Natural killer cell (primary cell): ENCODE measurements at regions not wholly inside any gene's neighbourhood (a gene's known extent, or its start where the extent isn't known, plus 50 kb on each side); places are given as distances from the start of the nearest gene placed in this dataset.

Experiments used
- ATAC-seq, 3 donors: fragments of 150-1000 bp in 2 of 3; fragments of 200-7000 bp in 1 of 3; cut with Tn5 transposase; 1 replicate in 1 of 3; 2 replicates in 2 of 3; pipeline ENCODE4 v1.10.0; 2021; ENCODE audit warnings: mild to moderate bottlenecking in 2 of 3, moderate library complexity in 2 of 3
- DNase-seq, 2 donors: peaks; one replicate each; pipeline versions ENCODE4 v3.0.0 to v3.0.0-alpha.2; 2013 to 2021; ENCODE audit warnings: mixed read lengths in 1 of 2
- H3K27ac ChIP-seq: one replicate; pipeline ENCODE4 v1.5.1; 2013; ENCODE audit warnings: mild to moderate bottlenecking, low read length
- H3K27me3 ChIP-seq: one replicate; pipeline ENCODE4 v1.6.1; 2013; ENCODE audit warnings: low read length; ENCODE audit not compliant: control insufficient read depth, insufficient read depth
- H3K36me3 ChIP-seq: one replicate; pipeline ENCODE4 v1.6.1; 2013; ENCODE audit warnings: low read length; ENCODE audit not compliant: control insufficient read depth, insufficient read depth
- H3K4me1 ChIP-seq: one replicate; pipeline ENCODE4 v1.6.1; 2013; ENCODE audit warnings: low read length; ENCODE audit not compliant: control insufficient read depth, insufficient read depth
- H3K4me3 ChIP-seq: one replicate; pipeline ENCODE4 v1.5.1; 2013; ENCODE audit warnings: low read length
- H3K9me3 ChIP-seq: one replicate; pipeline ENCODE4 v1.6.1; 2013; ENCODE audit warnings: low read length; ENCODE audit not compliant: control insufficient read depth, insufficient read depth
- H3K27ac Mint-ChIP-seq, 2 donors: one replicate each; pipeline ENCODE4 v1.8.0; 2022; ENCODE audit warnings: mild to moderate bottlenecking in 2 of 2, mixed read lengths in 2 of 2, moderate library complexity in 1 of 2
- H3K27me3 Mint-ChIP-seq, 2 donors: one replicate each; pipeline ENCODE4 v1.8.0; 2022; ENCODE audit warnings: low read depth in 2 of 2, mixed read lengths in 2 of 2
- H3K36me3 Mint-ChIP-seq: one replicate; pipeline ENCODE4 v1.8.0; 2022; ENCODE audit warnings: mixed read lengths
- H3K4me1 Mint-ChIP-seq, 2 donors: one replicate each; pipeline ENCODE4 v1.8.0; 2022; ENCODE audit warnings: mixed read lengths in 2 of 2
- H3K4me3 Mint-ChIP-seq: one replicate; pipeline ENCODE4 v1.8.0; 2022; ENCODE audit warnings: mild to moderate bottlenecking, moderate library complexity, mixed read lengths
- H3K9me3 Mint-ChIP-seq, 2 donors: one replicate each; pipeline ENCODE4 v1.8.0; 2022; ENCODE audit warnings: mixed read lengths in 2 of 2
- WGBS: methylation state at CpG from one replicate; pipeline ENCODE4 v1.1.7; 2013; ENCODE audit warnings: missing lambda C conversion rate; ENCODE audit not compliant: insufficient coverage; 5-methylcytosine and 5-hydroxymethylcytosine counted together
- intact Hi-C: fragments of 100-400 bp; cut with micrococcal nuclease; formaldehyde crosslinking; loops from one replicate; pipeline ENCODE4 v1.14.2; 2022
- TF ChIP-seq, protein P1 (sequence below): fragments of 200-600 bp; IDR thresholded peaks from one replicate; pipeline ENCODE4 v1.8.0; 2022; ENCODE audit warnings: antibody characterized with exemption

DNA sequence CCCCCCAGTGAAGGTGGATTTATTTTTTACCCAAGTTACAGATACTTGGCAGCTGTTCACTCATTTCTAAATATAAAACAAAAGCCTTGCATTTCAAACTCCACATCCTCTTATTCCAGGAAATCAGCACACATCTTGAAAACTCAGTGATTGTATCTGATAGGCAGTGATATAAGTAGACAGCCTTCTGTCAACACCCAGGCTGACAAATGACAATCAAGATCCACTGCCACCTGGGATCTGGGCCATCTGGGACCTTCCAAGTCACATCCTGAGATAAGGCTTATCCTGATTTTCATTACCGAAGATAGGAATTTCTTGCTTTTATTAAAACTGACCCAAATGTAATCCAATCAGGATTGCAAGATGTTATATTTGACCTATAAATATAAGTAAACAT is 201.3 kb upstream of the PUM3 start:
- WGBS, result 60% methylated on average over 1 of the region's 1 CpG
- Histone ChIP-seq H3K27ac (no peak overlapping the region), H3K27me3 (no peaks in the 10 kb centered on the region), H3K4me3 (no peak overlapping the region), H3K9me3 (no peaks in the 10 kb centered on the region), H3K4me1 (no peaks in the 10 kb centered on the region), H3K36me3 (no peaks in the 10 kb centered on the region)
- Mint-ChIP-seq H3K27ac (no peak overlapping the region), H3K4me1 (no peaks in the 10 kb centered on the region), H3K4me3 (no peak overlapping the region), H3K27me3 (peaks cover 3 to 6% of the 10 kb centered on the region in 2 donors), H3K36me3 (no peaks in the 10 kb centered on the region), H3K9me3 (peaks cover 0 to 2% of the 10 kb centered on the region in 2 donors)
- DNase-seq, result no peak
- intact Hi-C loops, result no loop called here
- TF ChIP-seq, protein P1, sequence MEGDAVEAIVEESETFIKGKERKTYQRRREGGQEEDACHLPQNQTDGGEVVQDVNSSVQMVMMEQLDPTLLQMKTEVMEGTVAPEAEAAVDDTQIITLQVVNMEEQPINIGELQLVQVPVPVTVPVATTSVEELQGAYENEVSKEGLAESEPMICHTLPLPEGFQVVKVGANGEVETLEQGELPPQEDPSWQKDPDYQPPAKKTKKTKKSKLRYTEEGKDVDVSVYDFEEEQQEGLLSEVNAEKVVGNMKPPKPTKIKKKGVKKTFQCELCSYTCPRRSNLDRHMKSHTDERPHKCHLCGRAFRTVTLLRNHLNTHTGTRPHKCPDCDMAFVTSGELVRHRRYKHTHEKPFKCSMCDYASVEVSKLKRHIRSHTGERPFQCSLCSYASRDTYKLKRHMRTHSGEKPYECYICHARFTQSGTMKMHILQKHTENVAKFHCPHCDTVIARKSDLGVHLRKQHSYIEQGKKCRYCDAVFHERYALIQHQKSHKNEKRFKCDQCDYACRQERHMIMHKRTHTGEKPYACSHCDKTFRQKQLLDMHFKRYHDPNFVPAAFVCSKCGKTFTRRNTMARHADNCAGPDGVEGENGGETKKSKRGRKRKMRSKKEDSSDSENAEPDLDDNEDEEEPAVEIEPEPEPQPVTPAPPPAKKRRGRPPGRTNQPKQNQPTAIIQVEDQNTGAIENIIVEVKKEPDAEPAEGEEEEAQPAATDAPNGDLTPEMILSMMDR, result no peak
- ATAC-seq, result no peak

DNA sequence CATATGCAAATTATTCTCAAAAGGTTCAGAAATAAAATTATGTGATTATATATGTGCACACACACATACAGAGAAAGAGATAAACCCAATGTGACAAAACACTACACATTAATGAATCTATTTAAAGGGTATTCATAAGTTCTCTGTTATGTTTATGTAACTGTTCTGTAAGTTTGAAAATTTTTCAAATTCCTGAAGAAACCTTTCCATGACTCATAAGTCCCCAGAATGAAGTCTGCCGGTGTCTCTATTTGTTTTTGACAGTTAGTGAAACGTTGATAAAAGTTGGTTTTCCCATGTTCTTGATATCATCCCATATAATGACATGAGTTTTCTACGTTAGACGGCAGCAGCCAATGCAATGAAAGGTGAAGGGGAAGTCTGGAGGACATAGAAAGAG is 199.5 kb upstream of the PUM3 start:
- no peaks in the 10 kb centered on the region for H3K27me3 ChIP-seq
- Mint-ChIP-seq H3K9me3 (no peaks in the 10 kb centered on the region), H3K27ac (no peak overlapping the region), H3K4me1 (no peaks in the 10 kb centered on the region), H3K36me3 (no peaks in the 10 kb centered on the region), H3K4me3 (no peak overlapping the region), H3K27me3 (peaks cover 0 to 6% of the 10 kb centered on the region in 2 donors)
- ATAC-seq (no peak), DNase-seq (no peak)
- no peaks in the 10 kb centered on the region for H3K36me3 ChIP-seq
- intact Hi-C loops, result no loop called here
- no peak overlapping the region for H3K4me3 ChIP-seq
- WGBS, result 88% methylated on average over 3 of the region's 4 CpGs
- H3K27ac ChIP-seq, result no peak overlapping the region
- TF ChIP-seq, protein P1, result no peak
- H3K4me1 ChIP-seq, result no peaks in the 10 kb centered on the region
- no peaks in the 10 kb centered on the region for H3K9me3 ChIP-seq

DNA sequence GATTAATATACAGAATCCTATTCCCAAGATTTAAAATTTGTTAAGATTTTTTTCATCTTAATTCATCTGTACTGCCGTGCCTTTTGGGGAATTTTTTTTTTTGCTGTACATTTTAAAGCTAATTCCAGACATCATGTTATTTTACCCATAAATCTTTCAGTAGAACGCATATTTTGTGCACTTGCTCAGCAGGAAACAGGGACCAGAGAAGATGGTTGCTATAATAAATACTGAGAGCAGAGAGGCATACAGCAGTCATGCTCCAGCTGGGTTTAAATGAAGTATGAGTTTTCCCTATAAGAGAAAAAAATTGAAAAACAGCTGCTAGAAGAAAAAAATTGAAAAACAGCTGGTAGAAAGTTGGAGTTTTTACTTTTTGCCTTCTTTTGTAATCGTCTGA is 196.9 kb upstream of the PUM3 start:
- H3K27ac ChIP-seq, result no peak overlapping the region
- no peak overlapping the region for H3K4me3 ChIP-seq
- Mint-ChIP-seq H3K27me3 (peaks cover 0 to 6% of the 10 kb centered on the region in 2 donors), H3K4me3 (no peak overlapping the region), H3K27ac (no peak overlapping the region), H3K36me3 (no peaks in the 10 kb centered on the region), H3K4me1 (no peaks in the 10 kb centered on the region), H3K9me3 (no peaks in the 10 kb centered on the region)
- no peak for ATAC-seq
- TF ChIP-seq, protein P1, result no peak
- intact Hi-C loops, result no loop called here
- H3K4me1 ChIP-seq, result no peaks in the 10 kb centered on the region
- no peaks in the 10 kb centered on the region for H3K27me3 ChIP-seq
- H3K9me3 ChIP-seq, result no peaks in the 10 kb centered on the region
- WGBS, result 49% methylated on average over 2 of the region's 3 CpGs
- no peaks in the 10 kb centered on the region for H3K36me3 ChIP-seq
- no peak for DNase-seq

DNA sequence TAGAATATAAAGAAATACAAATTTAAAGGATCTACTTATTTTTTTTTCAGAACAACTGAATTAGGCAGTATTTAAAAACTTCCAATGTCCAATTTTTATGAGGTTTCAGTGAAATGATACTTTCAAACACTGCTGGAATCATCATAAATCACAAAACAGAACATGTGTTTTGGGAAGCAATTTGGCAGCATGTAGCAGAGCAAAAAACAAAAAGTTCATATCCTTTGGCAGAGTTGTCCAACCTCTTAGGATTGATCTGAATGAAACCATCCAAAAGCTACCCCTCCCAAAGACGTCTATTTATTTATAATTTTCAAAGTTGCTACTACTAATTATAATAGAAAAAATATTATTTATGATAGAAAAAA is 192.4 kb upstream of the PUM3 start:
- Histone ChIP-seq H3K9me3 (no peaks in the 10 kb centered on the region), H3K4me3 (no peak overlapping the region), H3K27ac (no peak overlapping the region), H3K36me3 (no peaks in the 10 kb centered on the region), H3K27me3 (no peaks in the 10 kb centered on the region), H3K4me1 (no peaks in the 10 kb centered on the region)
- H3K4me3 Mint-ChIP-seq, result no peak overlapping the region
- ATAC-seq (no peak), DNase-seq (no peak)
- WGBS, result no CpG with 5 or more reads among the region's 1 CpG
- no peaks in the 10 kb centered on the region for H3K4me1 Mint-ChIP-seq
- H3K9me3 Mint-ChIP-seq, result no peaks in the 10 kb centered on the region
- TF ChIP-seq, protein P1, result no peak
- H3K27ac Mint-ChIP-seq, result no peak overlapping the region
- intact Hi-C loops, result no loop called here
- no peaks in the 10 kb centered on the region for H3K36me3 Mint-ChIP-seq
- peaks cover 0 to 6% of the 10 kb centered on the region in 2 donors for H3K27me3 Mint-ChIP-seq
